Panc1 (cell line): ENCODE measurements at regions not wholly inside any gene's neighbourhood (a gene's known extent, or its start where the extent isn't known, plus 50 kb on each side); places are given as distances from the start of the nearest gene placed in this dataset.
"Not testable (repeated sequence)": the region's sequence is repeated elsewhere in the genome, so short reads cannot be mapped to it uniquely, and the experiment has no call there.

ENCODE experiments used
- ATAC-seq: fragments of 200-7000 bp; cut with Tn5 transposase; 2 replicates; pipeline ENCODE4 v1.9.1; 2020; ENCODE audit warnings: mild to moderate bottlenecking, moderate library complexity
- BruUV-seq: library from RNA; stranded (reverse); fragments of 400-500 nt; replicated peaks from 2 replicates; lab custom pipeline; 2021; lab: Mats Ljungman, UMichigan
- CTCF ChIA-PET: fragments of 300-600 bp; sonication (Branson Sonifier 250); formaldehyde crosslinking; loops from one replicate; lab custom pipeline; 2022; ENCODE audit warnings: antibody characterized with exemption; lab: Charles Lee
- POLR2A ChIA-PET: fragments of 300-600 bp; sonication (Branson Sonifier 250); formaldehyde crosslinking; loops from one replicate; lab custom pipeline; 2022; ENCODE audit warnings: antibody characterized with exemption; lab: Charles Lee
- DNase-seq: peaks from one replicate; pipeline ENCODE4 v3.0.0-alpha.2; 2010; ENCODE audit warnings: low read depth, low spot score
- H3K27ac ChIP-seq: 2 replicates; pipeline ENCODE4 v1.5.1; 2011; ENCODE audit warnings: mild to moderate bottlenecking, low read length, inconsistent platforms
- H3K27me3 ChIP-seq: fragments of 200-500 bp; sonication (Bioruptor generic); 2 replicates; pipeline ENCODE4 v1.6.0; 2014; ENCODE audit warnings: low read length, inconsistent platforms; ENCODE audit not compliant: control insufficient read depth, insufficient read depth
- H3K36me3 ChIP-seq: fragments of 200-500 bp; sonication (Bioruptor generic); 2 replicates; pipeline ENCODE4 v1.5.1; 2014; ENCODE audit warnings: inconsistent platforms, mild to moderate bottlenecking, low read length, moderate library complexity; ENCODE audit not compliant: control insufficient read depth, insufficient read depth
- H3K4me1 ChIP-seq: 2 replicates; pipeline ENCODE4 v1.5.1; 2011; ENCODE audit warnings: inconsistent platforms, mild to moderate bottlenecking, low read length, moderate library complexity; ENCODE audit not compliant: control insufficient read depth, insufficient read depth
- H3K4me3 ChIP-seq, 2 experiments: 2 replicates each; pipeline ENCODE4 v1.5.1; 2011 to 2012; ENCODE audit warnings: low read depth in 2 of 2, low read length in 2 of 2, mild to moderate bottlenecking in 2 of 2, inconsistent platforms in 1 of 2, moderate library complexity in 1 of 2
- H3K9me3 ChIP-seq: fragments of 200-500 bp; sonication (Bioruptor generic); 2 replicates; pipeline ENCODE4 v1.5.1; 2014; ENCODE audit warnings: low read depth, mild to moderate bottlenecking, inconsistent platforms, low read length, moderate library complexity; ENCODE audit not compliant: control insufficient read depth, insufficient read depth
- CTCF ChIP-seq: fragments of 450-650 bp; IDR thresholded peaks from 2 replicates; pipeline ENCODE4 v1.5.1; 2017; ENCODE audit warnings: mild to moderate bottlenecking
- REST ChIP-seq, 2 experiments: IDR thresholded peaks; 2 replicates each; pipeline ENCODE4 v1.6.1; 2011 to 2012; ENCODE audit warnings: low read depth in 2 of 2, control low read depth in 1 of 2, low read length in 1 of 2, mild to moderate bottlenecking in 1 of 2, moderate library complexity in 1 of 2; ENCODE audit not compliant: insufficient read depth in 1 of 2
- TCF7L2 ChIP-seq: IDR thresholded peaks from 2 replicates; pipeline ENCODE4 v1.6.1; 2011; ENCODE audit warnings: mild to moderate bottlenecking, low read depth, low read length, inconsistent platforms
- in situ Hi-C: cut with HindIII; loops from 2 replicates; pipeline ENCODE4 v1.10.0; 2016; ENCODE audit warnings: low sequenced_read_pairs, low pct_unique_long_range_greater_than_20kb
- intact Hi-C: fragments of 100-400 bp; cut with micrococcal nuclease; formaldehyde crosslinking; loops from one replicate; pipeline ENCODE4 v1.10.0; 2022; ENCODE audit not compliant: unreplicated experiment

- Histone ChIP-seq H3K4me3 (no peak overlapping the region), H3K27me3 (no peaks in the 10 kb centered on the region), H3K9me3 (peaks cover 6% of the 10 kb centered on the region; the same call in 1 of the 2 replicates), H3K36me3 (no peaks in the 10 kb centered on the region), H3K4me1 (no peaks in the 10 kb centered on the region), H3K27ac (no peak overlapping the region)
- TF ChIP-seq REST (IDR thresholded peaks at IDR 0.05; ENCODE audit: insufficient read depth in 1 of 2, low read depth in 2 of 2, low read length in 1 of 2) = no peak
- TF ChIP-seq TCF7L2 = no peak
- ATAC-seq (no peak), DNase-seq (no peak)
- in situ Hi-C loops (no loop called here), intact Hi-C loops (no loop called here)
- BruUV-seq = no TSS peak
- POLR2A ChIA-PET = no interaction called here
- CTCF ChIA-PET = no interaction called here
Observed at GRCh38 chr6:156674197-156674596, 103.0 kb upstream of the ARID1B start.

GRCh38 chr6:156670097-156670496, 107.1 kb upstream of the ARID1B start:
- H3K4me1 ChIP-seq, in situ Hi-C loops, H3K27ac ChIP-seq, H3K9me3 ChIP-seq, DNase-seq, H3K4me3 ChIP-seq, BruUV-seq, intact Hi-C loops, POLR2A ChIA-PET, H3K36me3 ChIP-seq, H3K27me3 ChIP-seq, CTCF ChIA-PET, ATAC-seq: not testable (repeated sequence)

GRCh38 chr6:156662025-156662445, 115.1 kb upstream of the ARID1B start:
- ChIA-PET POLR2A (no interaction called here), CTCF (no interaction called here)
- H3K4me1 ChIP-seq = no peaks in the 10 kb centered on the region; the same call in 1 of the 2 replicates
- intact Hi-C loops (loop anchor here (5.0 kb wide), 1 partner anchor 100 kb away; no protein-coding TSS in a partner anchor), in situ Hi-C loops (no loop called here)
- H3K27ac ChIP-seq = peak overlapping the region; percentile 51
- DNase-seq (peak; percentile 25), ATAC-seq (peak; percentile 98)
- BruUV-seq = no TSS peak
- H3K4me3 ChIP-seq = peak overlapping the region; percentile 12 to 46; a peak in 3 of 4 replicates
- no peaks in the 10 kb centered on the region for H3K9me3 ChIP-seq
- TF ChIP-seq CTCF (peak; percentile 95), TCF7L2 (no peak)
- no peaks in the 10 kb centered on the region for H3K36me3 ChIP-seq
- no peaks in the 10 kb centered on the region for H3K27me3 ChIP-seq
